GM23338 (cell line): ENCODE measurements at regions not wholly inside any gene's neighbourhood (a gene's known extent, or its start where the extent isn't known, plus 50 kb on each side); places are given as distances from the start of the nearest gene placed in this dataset.

Source experiments
- ATAC-seq: fragments of 200-7000 bp; cut with Tn5 transposase; 3 replicates; pipeline ENCODE4 v1.9.1; 2020
- DNase-seq: peaks from one replicate; pipeline ENCODE4 v3.0.0-alpha.2; 2015; ENCODE audit warnings: low spot score
- H2AFZ ChIP-seq: fragments of 200-600 bp; sonication (generic); 2 replicates; pipeline ENCODE4 v1.8.0; 2016; ENCODE audit warnings: antibody characterized with exemption, mild to moderate bottlenecking, moderate library complexity
- H3F3A ChIP-seq: fragments of 200-600 bp; sonication (generic); replicated peaks from 2 replicates; pipeline ENCODE4 v1.8.0; 2017; ENCODE audit warnings: antibody characterized with exemption, mixed run types, low read depth
- H3K27ac ChIP-seq: fragments of 200-600 bp; sonication (generic); 2 replicates; pipeline ENCODE4 v1.6.1; 2016; ENCODE audit warnings: low read depth
- H3K27me3 ChIP-seq: fragments of 200-600 bp; sonication (generic); 2 replicates; pipeline ENCODE4 v1.8.0; 2016; ENCODE audit warnings: mild to moderate bottlenecking, mixed run types, moderate library complexity; ENCODE audit not compliant: insufficient read depth
- H3K36me3 ChIP-seq: fragments of 200-600 bp; sonication (generic); 2 replicates; pipeline ENCODE4 v1.8.0; 2016; ENCODE audit warnings: mild to moderate bottlenecking; ENCODE audit not compliant: insufficient read depth
- H3K4me1 ChIP-seq: fragments of 200-600 bp; sonication (generic); 2 replicates; pipeline ENCODE4 v1.8.0; 2016; ENCODE audit warnings: mild to moderate bottlenecking, moderate library complexity; ENCODE audit not compliant: insufficient read depth
- H3K4me2 ChIP-seq: fragments of 200-600 bp; sonication (generic); 2 replicates; pipeline ENCODE4 v1.7.1; 2017; ENCODE audit warnings: mixed run types
- H3K4me3 ChIP-seq: fragments of 200-600 bp; sonication (generic); 2 replicates; pipeline ENCODE4 v1.6.1; 2016; ENCODE audit warnings: mixed run types
- H3K79me2 ChIP-seq: fragments of 200-600 bp; sonication (generic); replicated peaks from 2 replicates; pipeline ENCODE4 v1.8.0; 2017; ENCODE audit warnings: mild to moderate bottlenecking; ENCODE audit not compliant: insufficient read depth
- H3K9me2 ChIP-seq: fragments of 200-600 bp; sonication (generic); 2 replicates; pipeline ENCODE4 v1.8.0; 2017; ENCODE audit not compliant: insufficient read depth
- H4K20me1 ChIP-seq: fragments of 200-600 bp; sonication (generic); replicated peaks from 2 replicates; pipeline ENCODE4 v1.8.0; 2017; ENCODE audit warnings: mild to moderate bottlenecking; ENCODE audit not compliant: insufficient read depth
- H3K27ac Mint-ChIP-seq: 2 replicates; pipeline ENCODE4 v1.8.0; 2020; ENCODE audit warnings: inconsistent platforms, mild to moderate bottlenecking, moderate library complexity, mixed read lengths
- H3K27me3 Mint-ChIP-seq: 3 replicates; pipeline ENCODE4 v1.8.0; 2022; ENCODE audit warnings: low read depth, mild to moderate bottlenecking, moderate library complexity, mixed read lengths, inconsistent platforms; ENCODE audit not compliant: insufficient read depth, poor library complexity
- H3K36me3 Mint-ChIP-seq: 3 replicates; pipeline ENCODE4 v1.8.0; 2021; ENCODE audit warnings: low read depth, mild to moderate bottlenecking, inconsistent platforms, moderate library complexity, mixed read lengths
- H3K4me1 Mint-ChIP-seq: 3 replicates; pipeline ENCODE4 v1.8.0; 2020; ENCODE audit warnings: mild to moderate bottlenecking, inconsistent platforms, mixed read lengths
- H3K4me3 Mint-ChIP-seq: 3 replicates; pipeline ENCODE4 v1.8.0; 2021; ENCODE audit warnings: moderate library complexity, mild to moderate bottlenecking, inconsistent platforms, mixed read lengths
- H3K9me3 Mint-ChIP-seq: 3 replicates; pipeline ENCODE4 v1.8.0; 2020; ENCODE audit warnings: moderate library complexity, mild to moderate bottlenecking, inconsistent platforms, mixed read lengths
- TF ChIP-seq, protein P1 (sequence below): IDR thresholded peaks from one replicate; pipeline ENCODE4 v1.6.1; 2018; ENCODE audit warnings: antibody characterized with exemption; ENCODE audit not compliant: unreplicated experiment
- TF ChIP-seq, protein P2 (sequence below), 2 experiments: fragments of 200-600 bp in 1 of 2; sonication (generic) in 1 of 2; conservative IDR thresholded peaks; 2 replicates each; pipeline versions ENCODE4 v1.5.1 to v1.6.1; 2016 to 2017; ENCODE audit warnings: antibody characterized with exemption in 2 of 2, low read depth in 2 of 2, mild to moderate bottlenecking in 2 of 2, moderate library complexity in 1 of 2
- TF ChIP-seq, protein P3 (sequence below): fragments of 250-450 bp; sonication (Bioruptor Pico); IDR thresholded peaks from 2 replicates; pipeline ENCODE4 v1.5.0; 2020; ENCODE audit warnings: mild to moderate bottlenecking, moderate library complexity

DNA sequence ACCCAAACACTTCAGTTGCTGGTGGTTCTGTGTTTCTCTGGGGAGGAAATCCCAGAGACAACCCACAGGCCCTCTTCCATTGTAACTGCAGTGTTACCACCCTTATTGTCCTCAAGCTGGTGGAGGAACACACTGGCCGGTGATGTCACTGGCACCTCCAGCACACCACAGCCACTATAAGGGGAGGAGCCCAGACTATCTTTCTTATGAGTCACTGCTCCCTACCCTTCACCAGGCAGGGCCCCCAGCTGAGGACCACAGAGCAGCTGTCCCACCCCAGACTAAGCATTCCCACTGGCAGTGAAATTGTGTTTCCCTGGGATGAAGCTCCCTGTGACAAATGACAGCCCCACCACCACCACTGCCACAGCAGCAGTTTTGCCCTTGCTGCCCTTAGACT is 171.8 kb upstream of the FGF16 start (continued):
- TF ChIP-seq, protein P1, sequence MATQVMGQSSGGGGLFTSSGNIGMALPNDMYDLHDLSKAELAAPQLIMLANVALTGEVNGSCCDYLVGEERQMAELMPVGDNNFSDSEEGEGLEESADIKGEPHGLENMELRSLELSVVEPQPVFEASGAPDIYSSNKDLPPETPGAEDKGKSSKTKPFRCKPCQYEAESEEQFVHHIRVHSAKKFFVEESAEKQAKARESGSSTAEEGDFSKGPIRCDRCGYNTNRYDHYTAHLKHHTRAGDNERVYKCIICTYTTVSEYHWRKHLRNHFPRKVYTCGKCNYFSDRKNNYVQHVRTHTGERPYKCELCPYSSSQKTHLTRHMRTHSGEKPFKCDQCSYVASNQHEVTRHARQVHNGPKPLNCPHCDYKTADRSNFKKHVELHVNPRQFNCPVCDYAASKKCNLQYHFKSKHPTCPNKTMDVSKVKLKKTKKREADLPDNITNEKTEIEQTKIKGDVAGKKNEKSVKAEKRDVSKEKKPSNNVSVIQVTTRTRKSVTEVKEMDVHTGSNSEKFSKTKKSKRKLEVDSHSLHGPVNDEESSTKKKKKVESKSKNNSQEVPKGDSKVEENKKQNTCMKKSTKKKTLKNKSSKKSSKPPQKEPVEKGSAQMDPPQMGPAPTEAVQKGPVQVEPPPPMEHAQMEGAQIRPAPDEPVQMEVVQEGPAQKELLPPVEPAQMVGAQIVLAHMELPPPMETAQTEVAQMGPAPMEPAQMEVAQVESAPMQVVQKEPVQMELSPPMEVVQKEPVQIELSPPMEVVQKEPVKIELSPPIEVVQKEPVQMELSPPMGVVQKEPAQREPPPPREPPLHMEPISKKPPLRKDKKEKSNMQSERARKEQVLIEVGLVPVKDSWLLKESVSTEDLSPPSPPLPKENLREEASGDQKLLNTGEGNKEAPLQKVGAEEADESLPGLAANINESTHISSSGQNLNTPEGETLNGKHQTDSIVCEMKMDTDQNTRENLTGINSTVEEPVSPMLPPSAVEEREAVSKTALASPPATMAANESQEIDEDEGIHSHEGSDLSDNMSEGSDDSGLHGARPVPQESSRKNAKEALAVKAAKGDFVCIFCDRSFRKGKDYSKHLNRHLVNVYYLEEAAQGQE, result no peak

DNA sequence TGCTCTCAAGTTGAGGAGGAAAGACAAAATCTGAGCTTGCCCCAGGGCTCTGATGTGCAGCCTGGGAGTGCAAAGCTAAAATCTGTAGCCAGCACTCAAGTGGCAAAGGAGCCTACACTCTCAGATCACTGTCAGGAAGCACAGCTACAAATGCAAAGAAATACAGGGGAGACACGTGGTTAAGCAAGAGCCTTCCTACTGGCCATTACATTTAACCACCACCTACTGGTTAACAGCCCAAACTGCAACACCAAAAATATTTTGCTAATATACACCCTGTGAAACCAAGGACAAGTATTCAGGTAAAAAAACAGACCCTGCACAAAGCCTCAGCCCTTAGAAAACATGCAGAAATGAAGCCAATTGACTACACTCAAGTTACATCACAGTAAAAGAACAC is 170.4 kb upstream of the FGF16 start:
- Mint-ChIP-seq H3K27ac (no peak overlapping the region), H3K9me3 (peaks cover 49% of the 10 kb centered on the region), H3K36me3 (peaks cover 10% of the 10 kb centered on the region; the same call in 2 of the 3 replicates), H3K4me3 (no peak overlapping the region), H3K27me3 (no peaks in the 10 kb centered on the region), H3K4me1 (no peaks in the 10 kb centered on the region)
- H3F3A ChIP-seq, result no peaks in the 10 kb centered on the region
- H3K27ac ChIP-seq, result no peak overlapping the region
- no peaks in the 10 kb centered on the region for H3K4me1 ChIP-seq
- 0 out of 2 replicates have a peak overlapping the region, but pooled peaks have one; percentile 69 for H2AFZ ChIP-seq
- no peak overlapping the region for H3K4me3 ChIP-seq
- no peaks in the 10 kb centered on the region for H3K36me3 ChIP-seq
- ATAC-seq (no peak), DNase-seq (peak; percentile 27)
- TF ChIP-seq, protein P2, sequence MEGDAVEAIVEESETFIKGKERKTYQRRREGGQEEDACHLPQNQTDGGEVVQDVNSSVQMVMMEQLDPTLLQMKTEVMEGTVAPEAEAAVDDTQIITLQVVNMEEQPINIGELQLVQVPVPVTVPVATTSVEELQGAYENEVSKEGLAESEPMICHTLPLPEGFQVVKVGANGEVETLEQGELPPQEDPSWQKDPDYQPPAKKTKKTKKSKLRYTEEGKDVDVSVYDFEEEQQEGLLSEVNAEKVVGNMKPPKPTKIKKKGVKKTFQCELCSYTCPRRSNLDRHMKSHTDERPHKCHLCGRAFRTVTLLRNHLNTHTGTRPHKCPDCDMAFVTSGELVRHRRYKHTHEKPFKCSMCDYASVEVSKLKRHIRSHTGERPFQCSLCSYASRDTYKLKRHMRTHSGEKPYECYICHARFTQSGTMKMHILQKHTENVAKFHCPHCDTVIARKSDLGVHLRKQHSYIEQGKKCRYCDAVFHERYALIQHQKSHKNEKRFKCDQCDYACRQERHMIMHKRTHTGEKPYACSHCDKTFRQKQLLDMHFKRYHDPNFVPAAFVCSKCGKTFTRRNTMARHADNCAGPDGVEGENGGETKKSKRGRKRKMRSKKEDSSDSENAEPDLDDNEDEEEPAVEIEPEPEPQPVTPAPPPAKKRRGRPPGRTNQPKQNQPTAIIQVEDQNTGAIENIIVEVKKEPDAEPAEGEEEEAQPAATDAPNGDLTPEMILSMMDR (conservative IDR thresholded peaks at IDR 0.05; ENCODE audit: low read depth in 2 of 2), result peak; percentile 35 to 42; a peak in 2 of 4 replicates
- TF ChIP-seq, protein P3, sequence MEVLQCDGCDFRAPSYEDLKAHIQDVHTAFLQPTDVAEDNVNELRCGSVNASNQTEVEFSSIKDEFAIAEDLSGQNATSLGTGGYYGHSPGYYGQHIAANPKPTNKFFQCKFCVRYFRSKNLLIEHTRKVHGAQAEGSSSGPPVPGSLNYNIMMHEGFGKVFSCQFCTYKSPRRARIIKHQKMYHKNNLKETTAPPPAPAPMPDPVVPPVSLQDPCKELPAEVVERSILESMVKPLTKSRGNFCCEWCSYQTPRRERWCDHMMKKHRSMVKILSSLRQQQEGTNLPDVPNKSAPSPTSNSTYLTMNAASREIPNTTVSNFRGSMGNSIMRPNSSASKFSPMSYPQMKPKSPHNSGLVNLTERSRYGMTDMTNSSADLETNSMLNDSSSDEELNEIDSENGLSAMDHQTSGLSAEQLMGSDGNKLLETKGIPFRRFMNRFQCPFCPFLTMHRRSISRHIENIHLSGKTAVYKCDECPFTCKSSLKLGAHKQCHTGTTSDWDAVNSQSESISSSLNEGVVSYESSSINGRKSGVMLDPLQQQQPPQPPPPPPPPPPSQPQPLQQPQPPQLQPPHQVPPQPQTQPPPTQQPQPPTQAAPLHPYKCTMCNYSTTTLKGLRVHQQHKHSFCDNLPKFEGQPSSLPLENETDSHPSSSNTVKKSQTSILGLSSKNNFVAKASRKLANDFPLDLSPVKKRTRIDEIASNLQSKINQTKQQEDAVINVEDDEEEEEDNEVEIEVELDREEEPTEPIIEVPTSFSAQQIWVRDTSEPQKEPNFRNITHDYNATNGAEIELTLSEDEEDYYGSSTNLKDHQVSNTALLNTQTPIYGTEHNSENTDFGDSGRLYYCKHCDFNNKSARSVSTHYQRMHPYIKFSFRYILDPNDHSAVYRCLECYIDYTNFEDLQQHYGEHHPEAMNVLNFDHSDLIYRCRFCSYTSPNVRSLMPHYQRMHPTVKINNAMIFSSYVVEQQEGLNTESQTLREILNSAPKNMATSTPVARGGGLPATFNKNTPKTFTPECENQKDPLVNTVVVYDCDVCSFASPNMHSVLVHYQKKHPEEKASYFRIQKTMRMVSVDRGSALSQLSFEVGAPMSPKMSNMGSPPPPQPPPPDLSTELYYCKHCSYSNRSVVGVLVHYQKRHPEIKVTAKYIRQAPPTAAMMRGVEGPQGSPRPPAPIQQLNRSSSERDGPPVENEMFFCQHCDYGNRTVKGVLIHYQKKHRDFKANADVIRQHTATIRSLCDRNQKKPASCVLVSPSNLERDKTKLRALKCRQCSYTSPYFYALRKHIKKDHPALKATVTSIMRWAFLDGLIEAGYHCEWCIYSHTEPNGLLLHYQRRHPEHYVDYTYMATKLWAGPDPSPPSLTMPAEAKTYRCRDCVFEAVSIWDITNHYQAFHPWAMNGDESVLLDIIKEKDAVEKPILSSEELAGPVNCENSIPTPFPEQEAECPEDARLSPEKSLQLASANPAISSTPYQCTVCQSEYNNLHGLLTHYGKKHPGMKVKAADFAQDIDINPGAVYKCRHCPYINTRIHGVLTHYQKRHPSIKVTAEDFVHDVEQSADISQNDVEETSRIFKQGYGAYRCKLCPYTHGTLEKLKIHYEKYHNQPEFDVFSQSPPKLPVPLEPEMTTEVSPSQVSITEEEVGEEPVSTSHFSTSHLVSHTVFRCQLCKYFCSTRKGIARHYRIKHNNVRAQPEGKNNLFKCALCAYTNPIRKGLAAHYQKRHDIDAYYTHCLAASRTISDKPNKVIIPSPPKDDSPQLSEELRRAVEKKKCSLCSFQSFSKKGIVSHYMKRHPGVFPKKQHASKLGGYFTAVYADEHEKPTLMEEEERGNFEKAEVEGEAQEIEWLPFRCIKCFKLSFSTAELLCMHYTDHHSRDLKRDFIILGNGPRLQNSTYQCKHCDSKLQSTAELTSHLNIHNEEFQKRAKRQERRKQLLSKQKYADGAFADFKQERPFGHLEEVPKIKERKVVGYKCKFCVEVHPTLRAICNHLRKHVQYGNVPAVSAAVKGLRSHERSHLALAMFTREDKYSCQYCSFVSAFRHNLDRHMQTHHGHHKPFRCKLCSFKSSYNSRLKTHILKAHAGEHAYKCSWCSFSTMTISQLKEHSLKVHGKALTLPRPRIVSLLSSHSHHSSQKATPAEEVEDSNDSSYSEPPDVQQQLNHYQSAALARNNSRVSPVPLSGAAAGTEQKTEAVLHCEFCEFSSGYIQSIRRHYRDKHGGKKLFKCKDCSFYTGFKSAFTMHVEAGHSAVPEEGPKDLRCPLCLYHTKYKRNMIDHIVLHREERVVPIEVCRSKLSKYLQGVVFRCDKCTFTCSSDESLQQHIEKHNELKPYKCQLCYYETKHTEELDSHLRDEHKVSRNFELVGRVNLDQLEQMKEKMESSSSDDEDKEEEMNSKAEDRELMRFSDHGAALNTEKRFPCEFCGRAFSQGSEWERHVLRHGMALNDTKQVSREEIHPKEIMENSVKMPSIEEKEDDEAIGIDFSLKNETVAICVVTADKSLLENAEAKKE (CRISPR knock-in tag), result no peak
- H3K27me3 ChIP-seq, result no peaks in the 10 kb centered on the region
- no peaks in the 10 kb centered on the region for H3K9me2 ChIP-seq
- no peak overlapping the region for H3K4me2 ChIP-seq
- H3K79me2 ChIP-seq, result no peaks in the 10 kb centered on the region
- no peaks in the 10 kb centered on the region for H4K20me1 ChIP-seq
